HepG2 (cell line): ENCODE measurements at regions not wholly inside any gene's neighbourhood (a gene's known extent, or its start where the extent isn't known, plus 50 kb on each side); places are given as distances from the start of the nearest gene placed in this dataset.

ENCODE experiments used
- E2F1 ChIP-seq: sonication (generic); formaldehyde crosslinking; IDR thresholded peaks from 2 replicates; pipeline ENCODE4 v1.5.0; 2020; ENCODE audit warnings: missing genetic modification reagents
- RXRA ChIP-seq: sonication (generic); formaldehyde crosslinking; IDR thresholded peaks from 2 replicates; pipeline ENCODE4 v1.5.1; 2020; ENCODE audit warnings: missing genetic modification reagents
- SIN3A ChIP-seq: IDR thresholded peaks from 2 replicates; pipeline ENCODE4 v1.6.1; 2011; ENCODE audit warnings: low read depth, mild to moderate bottlenecking, control low read depth, low read length, borderline replicate concordance
- SMC3 ChIP-seq: IDR thresholded peaks from 2 replicates; pipeline ENCODE4 v1.6.1; 2011; ENCODE audit warnings: low read length, improper control_type of control experiment
- ZNF331 ChIP-seq: sonication (generic); formaldehyde crosslinking; IDR thresholded peaks from 2 replicates; pipeline ENCODE4 v1.4.0; 2020; ENCODE audit warnings: missing genetic modification reagents
- ZNF710 ChIP-seq: sonication (generic); formaldehyde crosslinking; IDR thresholded peaks from 2 replicates; pipeline ENCODE4 v1.5.0; 2020; ENCODE audit warnings: mild to moderate bottlenecking, missing genetic modification reagents, borderline replicate concordance

- TF ChIP-seq SMC3 (no peak), ZNF331 (CRISPR knock-in tag) (no peak), RXRA (CRISPR knock-in tag) (no peak), SIN3A (no peak), ZNF710 (CRISPR knock-in tag) (no peak), E2F1 (CRISPR knock-in tag) (no peak)
These were observed 119.7 kb upstream of the SPATA13 start for GRCh38 chr13:24040835-24041234.
